ENCODE measurements at regions not wholly inside any gene's neighbourhood (a gene's known extent, or its start where the extent isn't known, plus 50 kb on each side); places are given as distances from the start of the nearest gene placed in this dataset.
"Not testable (repeated sequence)": the region's sequence is repeated elsewhere in the genome, so short reads cannot be mapped to it uniquely, and the experiment has no call there.

- TF ChIP-seq CTCF (IDR thresholded peaks at IDR 0.05; ENCODE audit: low read depth, low read length, poor library complexity, severe bottlenecking): no peak
- no peak for TF ChIP-seq EZH2phosphoT487 (IDR thresholded peaks at IDR 0.05; ENCODE audit: borderline replicate concordance, low read length)
- Histone ChIP-seq H3K4me2 (ENCODE audit: low read length) (peak overlapping the region; percentile 27; the same call in 1 of the 2 replicates), H3K36me3 (ENCODE audit: control insufficient read depth, low read length) (no peaks in the 10 kb centered on the region), H3K4me1 (ENCODE audit: control insufficient read depth, low read length) (peaks cover 21% of the 10 kb centered on the region), H3K4me3 (ENCODE audit: low read length) (no peak overlapping the region), H3K9me2 (replicated peaks; ENCODE audit: control insufficient read depth, low read length) (no peaks in the 10 kb centered on the region), H3K9me3 (ENCODE audit: control insufficient read depth, insufficient read depth, low read length) (peaks cover 5% of the 10 kb centered on the region; the same call in 1 of the 2 replicates), H3K27me3 (ENCODE audit: control insufficient read depth, low read length) (no peaks in the 10 kb centered on the region), H3K79me2 (ENCODE audit: control insufficient read depth, low read length) (no peaks in the 10 kb centered on the region), H3F3A (ENCODE audit: control insufficient read depth, insufficient read depth) (no peaks in the 10 kb centered on the region), H4K20me1 (ENCODE audit: control insufficient read depth, insufficient read depth, low read depth, low read length) (no peaks in the 10 kb centered on the region), H3K27ac (ENCODE audit: low read depth, low read length) (no peak overlapping the region)
Observed at GRCh38 chr6:159398633-159399032, 229.4 kb downstream of the FNDC1 start.

- H3K4me3 ChIP-seq (ENCODE audit: low read length): no peak overlapping the region
- H3K27me3 ChIP-seq (ENCODE audit: control insufficient read depth, low read length): no peaks in the 10 kb centered on the region
- no peaks in the 10 kb centered on the region for H3K79me2 ChIP-seq (ENCODE audit: control insufficient read depth, low read length)
- H3F3A ChIP-seq (ENCODE audit: control insufficient read depth, insufficient read depth): no peaks in the 10 kb centered on the region
- no peak overlapping the region for H3K27ac ChIP-seq (ENCODE audit: low read depth, low read length)
- peaks cover 21% of the 10 kb centered on the region for H3K4me1 ChIP-seq (ENCODE audit: control insufficient read depth, low read length)
- TF ChIP-seq CTCF (IDR thresholded peaks at IDR 0.05; ENCODE audit: low read depth, low read length, poor library complexity, severe bottlenecking) (no peak), EZH2phosphoT487 (IDR thresholded peaks at IDR 0.05; ENCODE audit: borderline replicate concordance, low read length) (no peak)
- no peak overlapping the region for H3K4me2 ChIP-seq (ENCODE audit: low read length)
- peaks cover 9% of the 10 kb centered on the region; the same call in 1 of the 2 replicates for H3K9me3 ChIP-seq (ENCODE audit: control insufficient read depth, insufficient read depth, low read length)
- no peaks in the 10 kb centered on the region for H3K36me3 ChIP-seq (ENCODE audit: control insufficient read depth, low read length)
- H4K20me1 ChIP-seq (ENCODE audit: control insufficient read depth, insufficient read depth, low read depth, low read length): no peaks in the 10 kb centered on the region
- H3K9me2 ChIP-seq (replicated peaks; ENCODE audit: control insufficient read depth, low read length): no peaks in the 10 kb centered on the region
Observed at GRCh38 chr6:159397753-159398152, 228.6 kb downstream of the FNDC1 start.

- Histone ChIP-seq H3K27ac (ENCODE audit: low read depth, low read length) (no peak overlapping the region), H3K4me2 (ENCODE audit: low read length) (no peak overlapping the region), H3K4me1 (ENCODE audit: control insufficient read depth, low read length) (peaks cover 21% of the 10 kb centered on the region), H4K20me1 (ENCODE audit: control insufficient read depth, insufficient read depth, low read depth, low read length) (no peaks in the 10 kb centered on the region), H3K9me2 (replicated peaks; ENCODE audit: control insufficient read depth, low read length) (no peaks in the 10 kb centered on the region), H3K4me3 (ENCODE audit: low read length) (no peak overlapping the region), H3K9me3 (ENCODE audit: control insufficient read depth, insufficient read depth, low read length) (peaks cover 9% of the 10 kb centered on the region; the same call in 1 of the 2 replicates), H3K36me3 (ENCODE audit: control insufficient read depth, low read length) (no peaks in the 10 kb centered on the region), H3K79me2 (ENCODE audit: control insufficient read depth, low read length) (no peaks in the 10 kb centered on the region), H3K27me3 (ENCODE audit: control insufficient read depth, low read length) (no peaks in the 10 kb centered on the region), H3F3A (ENCODE audit: control insufficient read depth, insufficient read depth) (no peaks in the 10 kb centered on the region)
- no peak for TF ChIP-seq CTCF (IDR thresholded peaks at IDR 0.05; ENCODE audit: low read depth, low read length, poor library complexity, severe bottlenecking)
- no peak for TF ChIP-seq EZH2phosphoT487 (IDR thresholded peaks at IDR 0.05; ENCODE audit: borderline replicate concordance, low read length)
Observed at GRCh38 chr6:159395609-159396008, 226.4 kb downstream of the FNDC1 start.

GRCh38 chr6:159392695-159393094 lies 223.5 kb downstream of the FNDC1 start:
- not testable (repeated sequence) for H3K4me3 ChIP-seq (ENCODE audit: low read length); H3K4me2 ChIP-seq (ENCODE audit: low read length); H3K27ac ChIP-seq (ENCODE audit: low read depth, low read length); H3F3A ChIP-seq (ENCODE audit: control insufficient read depth, insufficient read depth); H3K4me1 ChIP-seq (ENCODE audit: control insufficient read depth, low read length); H3K27me3 ChIP-seq (ENCODE audit: control insufficient read depth, low read length); H3K9me2 ChIP-seq (replicated peaks; ENCODE audit: control insufficient read depth, low read length); H3K9me3 ChIP-seq (ENCODE audit: control insufficient read depth, insufficient read depth, low read length); H4K20me1 ChIP-seq (ENCODE audit: control insufficient read depth, insufficient read depth, low read depth, low read length); H3K79me2 ChIP-seq (ENCODE audit: control insufficient read depth, low read length); H3K36me3 ChIP-seq (ENCODE audit: control insufficient read depth, low read length)
